SW480 (cell line): ENCODE measurements at regions not wholly inside any gene's neighbourhood (a gene's known extent, or its start where the extent isn't known, plus 50 kb on each side); places are given as distances from the start of the nearest gene placed in this dataset.

ENCODE experiments used
- DNase-seq: peaks from one replicate; pipeline ENCODE4 v3.0.0-alpha.2; 2016; ENCODE audit warnings: low spot score

DNA sequence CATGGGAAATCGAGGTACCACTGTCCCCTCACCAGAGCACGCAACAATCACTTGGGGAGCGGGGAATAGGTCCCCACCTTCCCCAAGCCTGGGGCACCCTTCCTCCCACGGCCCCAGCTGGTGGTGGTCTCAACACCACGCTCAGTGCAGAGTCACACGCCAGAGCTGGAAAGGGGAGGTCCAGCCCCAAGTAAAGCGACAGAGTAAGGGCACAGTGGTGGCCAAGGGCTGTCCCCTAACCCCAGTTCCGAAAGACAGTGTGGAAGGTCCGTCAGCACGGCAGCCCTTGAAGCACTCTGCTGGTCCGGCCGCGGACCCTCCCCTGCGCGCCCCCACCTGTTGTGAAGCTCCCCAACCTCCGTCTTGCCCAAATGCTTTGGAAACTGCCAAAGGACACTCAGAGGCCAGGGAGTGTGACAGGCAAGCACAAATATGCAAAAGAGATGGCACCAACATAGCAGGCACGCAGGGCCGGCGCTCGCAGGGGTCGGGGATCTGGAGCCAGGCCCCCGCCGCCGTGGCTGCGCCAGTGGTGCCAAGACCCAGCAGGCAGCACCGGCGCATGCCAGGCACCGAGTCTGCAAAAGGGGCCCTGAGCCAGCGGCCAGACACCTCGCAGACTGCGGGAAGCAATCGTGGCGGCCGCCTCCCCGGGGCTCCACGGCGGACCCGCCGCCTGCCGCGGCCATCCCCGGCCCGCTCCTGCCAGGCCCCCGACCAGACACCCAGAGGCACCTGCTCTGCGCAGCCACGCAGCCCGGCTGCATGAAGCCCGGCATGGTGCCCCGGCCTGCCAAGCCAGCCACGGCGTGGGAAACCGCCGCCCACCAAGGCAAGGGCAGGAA, 51.6 kb upstream of the SRRM3 start:
- DNase-seq = no peak
